H1 (cell line): ENCODE measurements at regions not wholly inside any gene's neighbourhood (a gene's known extent, or its start where the extent isn't known, plus 50 kb on each side); places are given as distances from the start of the nearest gene placed in this dataset.
A peak's percentile ranks its signal among the peaks of the same experiment; 100 is the strongest.

ENCODE experiments used
- CTCF ChIA-PET: fragments of 300-600 bp; sonication (Branson Sonifier 250); formaldehyde crosslinking; loops from one replicate; lab custom pipeline; 2021; ENCODE audit not compliant: partially characterized antibody; lab: Charles Lee
- POLR2A ChIA-PET: fragments of 300-600 bp; sonication (Branson Sonifier 250); formaldehyde crosslinking; loops from one replicate; lab custom pipeline; 2021; ENCODE audit warnings: inconsistent platforms; ENCODE audit not compliant: partially characterized antibody; lab: Charles Lee
- DNase-seq, 2 experiments: peaks; one replicate each; pipeline versions ENCODE4 v3.0.0 to v3.0.0-alpha.2; 2010 to 2022; ENCODE audit warnings: low spot score in 2 of 2, low read depth in 1 of 2, mixed read lengths in 1 of 2
- FAIRE-seq: peaks from 2 replicates; lab custom pipeline; 2011; peaks lifted over from hg19 to GRCh38; lab: Jason Lieb, UNC
- H2AFZ ChIP-seq: 2 replicates; pipeline ENCODE4 v1.8.1; 2012; ENCODE audit warnings: low read length, inconsistent platforms
- H2AK5ac ChIP-seq: 2 replicates; pipeline ENCODE4 v1.6.1; 2013; ENCODE audit warnings: low read depth, low read length
- H2BK120ac ChIP-seq: replicated peaks from 2 replicates; pipeline ENCODE3; 2013; ENCODE audit warnings: low read depth, low read length, inconsistent platforms
- H2BK12ac ChIP-seq: 2 replicates; pipeline ENCODE4 v1.6.1; 2013; ENCODE audit warnings: low read depth, low read length
- H2BK15ac ChIP-seq: 2 replicates; pipeline ENCODE4 v1.6.1; 2013; ENCODE audit warnings: low read length
- H2BK20ac ChIP-seq: 2 replicates; pipeline ENCODE4 v1.6.1; 2013; ENCODE audit warnings: low read length
- H2BK5ac ChIP-seq: 2 replicates; pipeline ENCODE4 v1.6.1; 2013; ENCODE audit warnings: low read depth, low read length
- H3K14ac ChIP-seq: 2 replicates; pipeline ENCODE4 v1.6.1; 2013; ENCODE audit warnings: inconsistent platforms; ENCODE audit not compliant: insufficient read length
- H3K18ac ChIP-seq: 2 replicates; pipeline ENCODE4 v1.6.1; 2013; ENCODE audit warnings: low read length; ENCODE audit errors: extremely low read depth
- H3K23ac ChIP-seq: 2 replicates; pipeline ENCODE4 v1.6.1; 2013; ENCODE audit warnings: inconsistent platforms; ENCODE audit not compliant: insufficient read length
- H3K23me2 ChIP-seq: 2 replicates; pipeline ENCODE4 v1.6.1; 2013; ENCODE audit warnings: low read depth, low read length
- H3K27ac ChIP-seq: 2 replicates; pipeline ENCODE4 v1.6.1; 2011; ENCODE audit warnings: low read depth, low read length, inconsistent platforms
- H3K27me3 ChIP-seq, 4 experiments: replicated peaks in 1 of 4; 1 replicate in 1 of 4; 2 replicates in 3 of 4; pipeline versions ENCODE4 v1.6.1 to v1.8.1; 2011 to 2013; ENCODE audit warnings: low read length in 3 of 4, mild to moderate bottlenecking in 3 of 4, inconsistent platforms in 2 of 4, mixed read lengths in 2 of 4, moderate library complexity in 1 of 4; ENCODE audit not compliant: control insufficient read depth in 3 of 4, insufficient read depth in 3 of 4; ENCODE audit errors: extremely low read depth in 1 of 4
- H3K36me3 ChIP-seq, 4 experiments: 2 replicates each; pipeline versions ENCODE4 v1.6.1 to v1.8.1; 2011 to 2013; ENCODE audit warnings: mild to moderate bottlenecking in 4 of 4, low read length in 3 of 4, moderate library complexity in 2 of 4, control low read depth in 1 of 4, inconsistent platforms in 1 of 4; ENCODE audit not compliant: insufficient read depth in 4 of 4, control insufficient read depth in 2 of 4
- H3K4ac ChIP-seq: replicated peaks from 2 replicates; pipeline ENCODE3; 2013; ENCODE audit warnings: low read length, low read depth, mixed read lengths, inconsistent platforms; ENCODE audit not compliant: insufficient read length
- H3K4me1 ChIP-seq, 4 experiments: replicated peaks in 1 of 4; 1 replicate in 1 of 4; 2 replicates in 3 of 4; pipeline versions ENCODE4 v1.6.1 to v1.8.1; 2011 to 2013; ENCODE audit warnings: low read length in 3 of 4, inconsistent platforms in 2 of 4, mixed read lengths in 1 of 4; ENCODE audit not compliant: insufficient read depth in 4 of 4, control insufficient read depth in 3 of 4
- H3K4me2 ChIP-seq, 2 experiments: 2 replicates each; pipeline versions ENCODE4 v1.6.1 to v1.8.1; 2011 to 2013; ENCODE audit warnings: low read depth in 2 of 2, low read length in 2 of 2, control low read depth in 1 of 2, inconsistent platforms in 1 of 2, mild to moderate bottlenecking in 1 of 2; ENCODE audit not compliant: insufficient read depth in 1 of 2
- H3K4me3 ChIP-seq, 4 experiments: fragments of 200-600, 300-600 bp in 1 of 4; sonication (generic), shearing (Covaris generic), sonication (Bioruptor Twin) in 1 of 4; 2 replicates each; pipeline versions ENCODE4 v1.5.1 to v1.8.1; 2011 to 2016; ENCODE audit warnings: low read length in 4 of 4, low read depth in 3 of 4, control low read depth in 2 of 4, inconsistent platforms in 2 of 4, mild to moderate bottlenecking in 2 of 4, mixed read lengths in 1 of 4, moderate library complexity in 1 of 4; ENCODE audit not compliant: insufficient read depth in 2 of 4; ENCODE audit errors: extremely low read depth in 1 of 4
- H3K56ac ChIP-seq: replicated peaks from 2 replicates; pipeline ENCODE3; 2013; ENCODE audit warnings: low read depth, mild to moderate bottlenecking, mixed read lengths, low read length, inconsistent platforms; ENCODE audit not compliant: insufficient read length
- H3K79me1 ChIP-seq: 2 replicates; pipeline ENCODE4 v1.6.1; 2013; ENCODE audit warnings: low read depth, low read length, control low read depth
- H3K79me2 ChIP-seq, 2 experiments: 2 replicates each; pipeline versions ENCODE4 v1.6.1 to v1.8.1; 2012 to 2013; ENCODE audit warnings: low read length in 2 of 2, mild to moderate bottlenecking in 2 of 2, inconsistent platforms in 1 of 2; ENCODE audit not compliant: insufficient read depth in 2 of 2, control insufficient read depth in 1 of 2
- H3K9ac ChIP-seq, 4 experiments: replicated peaks in 1 of 4; 1 replicate in 1 of 4; 2 replicates in 3 of 4; pipeline versions ENCODE4 v1.6.1 to v1.8.1; 2011 to 2013; ENCODE audit warnings: low read depth in 3 of 4, low read length in 3 of 4, control low read depth in 2 of 4, mild to moderate bottlenecking in 2 of 4, moderate library complexity in 2 of 4, inconsistent platforms in 1 of 4; ENCODE audit errors: extremely low read depth in 1 of 4
- H3K9me3 ChIP-seq, 2 experiments: 2 replicates each; pipeline versions ENCODE4 v1.6.1 to v1.8.1; 2012 to 2013; ENCODE audit warnings: mild to moderate bottlenecking in 2 of 2, moderate library complexity in 2 of 2, control low read depth in 1 of 2, inconsistent platforms in 1 of 2, low read depth in 1 of 2, low read length in 1 of 2, mixed read lengths in 1 of 2; ENCODE audit not compliant: insufficient read depth in 2 of 2
- H4K20me1 ChIP-seq, 2 experiments: replicated peaks in 1 of 2; 2 replicates each; pipeline versions ENCODE3 to v1.8.1; 2011 to 2013; ENCODE audit warnings: inconsistent platforms in 2 of 2, low read length in 2 of 2, mild to moderate bottlenecking in 1 of 2; ENCODE audit not compliant: insufficient read depth in 2 of 2, control insufficient read depth in 1 of 2
- H4K5ac ChIP-seq: 2 replicates; pipeline ENCODE4 v1.6.1; 2013; ENCODE audit warnings: low read length, low read depth, mixed read lengths, inconsistent platforms; ENCODE audit not compliant: insufficient read length
- H4K8ac ChIP-seq: 2 replicates; pipeline ENCODE4 v1.8.0; 2013; ENCODE audit warnings: mild to moderate bottlenecking, moderate library complexity, low read length, inconsistent platforms; ENCODE audit not compliant: insufficient read depth; ENCODE audit errors: extremely low read depth
- H4K91ac ChIP-seq: replicated peaks from 2 replicates; pipeline ENCODE3; 2013; ENCODE audit warnings: low read length, mixed read lengths, inconsistent platforms; ENCODE audit not compliant: insufficient read length
- EZH2 ChIP-seq: fragments of 200-600 bp; sonication (generic); IDR thresholded peaks from 2 replicates; pipeline ENCODE4 v1.7.1; 2012; ENCODE audit warnings: low read depth, mild to moderate bottlenecking, moderate library complexity, low read length, inconsistent platforms; ENCODE audit not compliant: severe bottlenecking
- KDM1A ChIP-seq: fragments of 200-600, 300-600 bp; sonication (generic); IDR thresholded peaks from 2 replicates; pipeline ENCODE4 v1.7.1; 2016; ENCODE audit warnings: mild to moderate bottlenecking, low read length, borderline replicate concordance
- RFX5 ChIP-seq: IDR thresholded peaks from 2 replicates; pipeline ENCODE4 v1.6.1; 2011; ENCODE audit warnings: low read depth, low read length, improper control_type of control experiment, borderline replicate concordance
- TEAD4 ChIP-seq: IDR thresholded peaks from 2 replicates; pipeline ENCODE4 v1.6.1; 2012; ENCODE audit warnings: low read depth, low read length, inconsistent platforms, mixed read lengths
- WGBS, 2 experiments: shearing (Covaris generic) in 1 of 2; methylation state at CpG; one replicate each; pipeline versions ENCODE4 v1.1.6 to v1.1.7; 2013 to 2015; ENCODE audit warnings: low lambda C conversion rate in 2 of 2, mixed read lengths in 2 of 2, inconsistent platforms in 1 of 2, low coverage in 1 of 2, missing lambda C conversion rate in 1 of 2; ENCODE audit not compliant: insufficient replicate concordance in 2 of 2, insufficient coverage in 1 of 2, insufficient read length in 1 of 2; ENCODE audit errors: extremely low coverage in 1 of 2, missing lambda C conversion rate in 1 of 2; 5-methylcytosine and 5-hydroxymethylcytosine counted together

DNA sequence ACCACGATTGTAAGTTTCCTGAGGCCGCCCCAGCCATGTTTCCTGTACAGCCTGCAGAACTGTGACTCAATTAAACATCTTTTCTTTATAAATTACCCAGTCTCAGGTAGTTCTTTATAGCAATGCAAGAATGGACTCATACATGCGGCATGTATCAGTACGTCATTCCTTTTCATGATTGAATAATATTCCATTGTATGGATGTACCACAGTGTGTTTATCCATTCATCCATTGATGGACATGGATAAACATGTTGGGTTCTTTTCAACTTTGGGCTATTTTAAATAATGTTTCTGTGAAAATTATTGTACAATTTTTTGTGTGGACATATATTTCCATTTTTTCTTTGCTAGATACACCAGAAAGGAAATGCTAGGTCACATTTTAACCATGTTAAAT lies 99.2 kb upstream of the IGSF1 start:
- H4K8ac ChIP-seq, result no peak overlapping the region
- TF ChIP-seq KDM1A (peak; percentile 56; the same call in 1 of the 2 replicates), TEAD4 (no peak), RFX5 (no peak), EZH2 (no peak)

More for the DNA sequence above, 99.2 kb upstream of the IGSF1 start:
- Histone ChIP-seq H3K14ac (no peak overlapping the region), H3K23ac (no peak overlapping the region), H3K4ac (no peak overlapping the region), H3K27ac (no peak overlapping the region), H3K4me2 (no peak overlapping the region), H2AK5ac (no peak overlapping the region), H3K18ac (no peak overlapping the region), H3K9me3 (peaks cover 8 to 10% of the 10 kb centered on the region in 2 experiments; a peak in 3 of 4 replicates), H2BK12ac (no peak overlapping the region), H3K4me3 (no peak overlapping the region), H3K9ac (no peak overlapping the region), H4K5ac (no peak overlapping the region), H4K91ac (no peak overlapping the region), H3K4me1 (no peaks in the 10 kb centered on the region), H2BK20ac (no peak overlapping the region), H3K79me1 (no peaks in the 10 kb centered on the region), H2BK5ac (no peak overlapping the region), H3K23me2 (no peaks in the 10 kb centered on the region), H2BK15ac (no peak overlapping the region), H2AFZ (no peak overlapping the region), H3K27me3 (no peaks in the 10 kb centered on the region), H4K20me1 (no peaks in the 10 kb centered on the region), H2BK120ac (no peak overlapping the region), H3K79me2 (no peaks in the 10 kb centered on the region), H3K56ac (no peak overlapping the region), H3K36me3 (peaks cover 0 to 7% (median 2%) of the 10 kb centered on the region in 4 experiments; a peak in 3 of 8 replicates)
- FAIRE-seq (no peak), DNase-seq (no peak)
- POLR2A ChIA-PET, result no interaction called here
- WGBS, 2 experiments, result 91% methylated on average over 4 of the region's 4 CpGs; no CpG with 5 or more reads in 1 of the 2 experiments
- CTCF ChIA-PET, result no interaction called here
